Common myeloid progenitor, CD34-positive (primary cell): ENCODE measurements at regions not wholly inside any gene's neighbourhood (a gene's known extent, or its start where the extent isn't known, plus 50 kb on each side); places are given as distances from the start of the nearest gene placed in this dataset.

Experiments
- CTCF ChIA-PET: fragments of 350-600 bp; sonication (Branson Sonifier 250); formaldehyde crosslinking; loops from one replicate; lab custom pipeline; 2021; ENCODE audit warnings: antibody characterized with exemption; lab: Charles Lee
- POLR2A ChIA-PET: fragments of 350-600 bp; sonication (Branson Sonifier 250); formaldehyde crosslinking; loops from one replicate; lab custom pipeline; 2021; ENCODE audit warnings: antibody characterized with exemption; lab: Charles Lee
- DNase-seq, 3 donors: peaks; one replicate each; pipeline versions ENCODE4 v3.0.0 to v3.0.0-alpha.2; 2013
- H3K27ac ChIP-seq, 2 experiments: 1 replicate in 1 of 2; 2 replicates in 1 of 2; pipeline ENCODE4 v1.7.0; 2013; ENCODE audit warnings: inconsistent platforms in 2 of 2, low read length in 2 of 2, mild to moderate bottlenecking in 2 of 2, low read depth in 1 of 2, moderate library complexity in 1 of 2; ENCODE audit not compliant: severe bottlenecking in 2 of 2, insufficient read depth in 1 of 2, poor library complexity in 1 of 2
- H3K27me3 ChIP-seq, 5 experiments: replicated peaks in 2 of 5; 1 replicate in 3 of 5; 2 replicates in 2 of 5; pipeline versions ENCODE4 v1.6.1 to v1.7.0; 2013; ENCODE audit warnings: low read length in 4 of 5, mild to moderate bottlenecking in 2 of 5, moderate library complexity in 2 of 5, inconsistent platforms in 1 of 5; ENCODE audit not compliant: insufficient read depth in 5 of 5, control insufficient read depth in 4 of 5
- H3K36me3 ChIP-seq, 4 experiments: 1 replicate in 2 of 4; 2 replicates in 2 of 4; pipeline versions ENCODE4 v1.6.1 to v1.7.0; 2013; ENCODE audit warnings: low read length in 3 of 4, control low read depth in 1 of 4, mild to moderate bottlenecking in 1 of 4; ENCODE audit not compliant: control insufficient read depth in 4 of 4, insufficient read depth in 4 of 4
- H3K4me1 ChIP-seq, 4 experiments: 1 replicate in 3 of 4; 2 replicates in 1 of 4; pipeline versions ENCODE4 v1.6.1 to v1.7.1; 2013; ENCODE audit warnings: low read length in 3 of 4, mild to moderate bottlenecking in 3 of 4, control low read depth in 1 of 4, inconsistent platforms in 1 of 4, moderate library complexity in 1 of 4; ENCODE audit not compliant: control insufficient read depth in 4 of 4, insufficient read depth in 4 of 4; ENCODE audit errors: control extremely low read depth in 1 of 4
- H3K4me3 ChIP-seq, 7 experiments: 1 replicate in 4 of 7; 2 replicates in 3 of 7; pipeline versions ENCODE4 v1.5.1 to v1.7.0; 2013; ENCODE audit warnings: mild to moderate bottlenecking in 7 of 7, low read length in 6 of 7, moderate library complexity in 6 of 7, inconsistent platforms in 2 of 7, low read depth in 2 of 7, control low read depth in 1 of 7; ENCODE audit not compliant: insufficient read depth in 4 of 7, control insufficient read depth in 1 of 7; ENCODE audit errors: extremely low read depth in 1 of 7
- H3K9me3 ChIP-seq, 5 experiments: 1 replicate in 4 of 5; 2 replicates in 1 of 5; pipeline versions ENCODE4 v1.6.1 to v1.7.1; 2013; ENCODE audit warnings: low read length in 4 of 5, mild to moderate bottlenecking in 2 of 5, inconsistent platforms in 1 of 5, low read depth in 1 of 5, moderate library complexity in 1 of 5; ENCODE audit not compliant: control insufficient read depth in 4 of 5, insufficient read depth in 2 of 5; ENCODE audit errors: control extremely low read depth in 1 of 5
- WGBS: methylation state at CpG from one replicate; pipeline ENCODE4 v1.1.5; 2013; ENCODE audit not compliant: insufficient coverage; 5-methylcytosine and 5-hydroxymethylcytosine counted together

GRCh38 chr1:30257322-30257721, 466.1 kb downstream of the MATN1 start:
- H3K9me3 ChIP-seq: no peaks in the 10 kb centered on the region
- no peaks in the 10 kb centered on the region for H3K36me3 ChIP-seq
- CTCF ChIA-PET: no interaction called here
- WGBS: 75% methylated on average over 1 of the region's 1 CpG
- no peaks in the 10 kb centered on the region for H3K4me1 ChIP-seq
- H3K27ac ChIP-seq: no peak overlapping the region
- DNase-seq: no peak
- POLR2A ChIA-PET: no interaction called here
- peaks cover 0 to 49% (median 4%) of the 10 kb centered on the region in 5 experiments for H3K27me3 ChIP-seq
- no peak overlapping the region for H3K4me3 ChIP-seq

GRCh38 chr1:30256911-30257310, 466.5 kb downstream of the MATN1 start:
- Histone ChIP-seq H3K4me1 (no peaks in the 10 kb centered on the region), H3K27ac (no peak overlapping the region), H3K36me3 (no peaks in the 10 kb centered on the region), H3K9me3 (no peaks in the 10 kb centered on the region), H3K4me3 (no peak overlapping the region), H3K27me3 (peaks cover 0 to 48% (median 4%) of the 10 kb centered on the region in 5 experiments)
- no peak for DNase-seq
- ChIA-PET POLR2A (no interaction called here), CTCF (no interaction called here)
- 92% methylated on average over 5 of the region's 6 CpGs for WGBS

- Histone ChIP-seq H3K9me3 (no peaks in the 10 kb centered on the region), H3K4me1 (no peaks in the 10 kb centered on the region), H3K27me3 (peaks cover 0 to 42% (median 4%) of the 10 kb centered on the region in 5 experiments), H3K27ac (no peak overlapping the region), H3K4me3 (no peak overlapping the region), H3K36me3 (no peaks in the 10 kb centered on the region)
- 71% methylated on average over 2 of the region's 5 CpGs for whole genome bisulfite sequencing
- ChIA-PET CTCF (no interaction called here), POLR2A (no interaction called here)
- DNase-seq: no peak
Observed at GRCh38 chr1:30255111-30255724, 468.2 kb downstream of the MATN1 start.

GRCh38 chr1:30253807-30254440, 469.5 kb downstream of the MATN1 start:
- Histone ChIP-seq H3K4me1 (no peaks in the 10 kb centered on the region), H3K9me3 (no peaks in the 10 kb centered on the region), H3K4me3 (no peak overlapping the region), H3K27me3 (peaks cover 0 to 39% (median 4%) of the 10 kb centered on the region in 5 experiments), H3K27ac (no peak overlapping the region), H3K36me3 (no peaks in the 10 kb centered on the region)
- POLR2A ChIA-PET: no interaction called here
- CTCF ChIA-PET: no interaction called here
- DNase-seq: no peak
- WGBS: 94% methylated on average over 7 of the region's 8 CpGs

- no CpG with 5 or more reads among the region's 3 CpGs for WGBS
- Histone ChIP-seq H3K4me3 (no peak overlapping the region), H3K4me1 (no peaks in the 10 kb centered on the region), H3K9me3 (no peaks in the 10 kb centered on the region), H3K27ac (no peak overlapping the region), H3K36me3 (no peaks in the 10 kb centered on the region), H3K27me3 (peaks cover 0 to 36% (median 4%) of the 10 kb centered on the region in 5 experiments)
- ChIA-PET CTCF (no interaction called here), POLR2A (no interaction called here)
- DNase-seq: no peak
Observed at GRCh38 chr1:30253361-30253760, 470.0 kb downstream of the MATN1 start.

- 100% methylated on average over 1 of the region's 6 CpGs for whole genome bisulfite sequencing
Observed at GRCh38 chr1:30250984-30251850, 472.2 kb downstream of the MATN1 start.

More at GRCh38 chr1:30250984-30251850, 472.2 kb downstream of the MATN1 start:
- CTCF ChIA-PET: no interaction called here
- Histone ChIP-seq H3K9me3 (no peaks in the 10 kb centered on the region), H3K36me3 (no peaks in the 10 kb centered on the region), H3K27me3 (peaks cover 0 to 46% (median 2%) of the 10 kb centered on the region in 5 experiments), H3K4me3 (no peak overlapping the region), H3K4me1 (no peaks in the 10 kb centered on the region), H3K27ac (no peak overlapping the region)
- no peak for DNase-seq
- POLR2A ChIA-PET: no interaction called here
